ENCODE measurements at regions not wholly inside any gene's neighbourhood (a gene's known extent, or its start where the extent isn't known, plus 50 kb on each side); places are given as distances from the start of the nearest gene placed in this dataset.

GRCh38 chr6:103236923-103237322 is 1622.8 kb downstream of the HACE1 start:
- no peak for DNase-seq

GRCh38 chr6:103231181-103231580 is 1628.5 kb downstream of the HACE1 start:
- DNase-seq = no peak

GRCh38 chr6:103215847-103216246 is 1643.9 kb downstream of the HACE1 start:
- DNase-seq = no peak

DNA sequence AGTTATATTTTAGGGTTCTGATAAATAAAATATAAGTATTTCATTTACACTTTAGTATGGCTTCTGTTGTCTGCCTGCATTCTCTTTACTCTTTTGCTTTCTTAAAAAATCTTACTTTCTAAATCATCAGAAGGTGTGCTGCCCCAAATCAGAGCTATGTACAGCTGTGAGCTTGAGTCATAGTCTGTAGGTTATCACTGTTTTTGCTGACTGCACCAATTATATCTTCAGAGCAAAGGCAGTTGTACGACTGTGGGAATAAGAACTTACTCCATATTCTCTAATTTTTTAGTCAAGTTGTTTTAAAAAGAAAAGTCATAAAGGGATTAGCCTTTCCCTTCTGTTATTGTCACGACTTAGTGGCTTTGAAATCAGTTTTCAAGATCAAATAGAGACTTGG is 1649.0 kb downstream of the HACE1 start:
- no peak for DNase-seq

DNA sequence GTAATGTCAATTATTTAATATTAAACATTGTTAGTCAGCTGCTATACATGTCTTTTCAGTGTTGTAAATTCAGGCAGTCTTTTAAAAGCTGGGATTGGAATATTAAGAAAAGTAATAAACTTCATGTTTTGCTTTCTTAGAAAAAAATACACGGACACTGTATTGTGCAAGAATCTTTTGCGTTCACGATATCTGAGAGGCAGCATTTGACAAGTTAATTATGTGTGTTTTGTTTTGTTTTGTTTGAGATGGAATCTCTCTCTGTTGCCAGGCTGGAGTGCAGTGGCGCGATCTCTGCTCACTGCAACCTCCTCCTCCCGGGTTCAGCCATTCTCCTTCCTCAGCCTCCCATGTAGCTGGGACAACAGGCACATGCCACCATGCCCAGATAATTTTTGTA is 1661.3 kb downstream of the HACE1 start:
- DNase-seq = no peak

DNA sequence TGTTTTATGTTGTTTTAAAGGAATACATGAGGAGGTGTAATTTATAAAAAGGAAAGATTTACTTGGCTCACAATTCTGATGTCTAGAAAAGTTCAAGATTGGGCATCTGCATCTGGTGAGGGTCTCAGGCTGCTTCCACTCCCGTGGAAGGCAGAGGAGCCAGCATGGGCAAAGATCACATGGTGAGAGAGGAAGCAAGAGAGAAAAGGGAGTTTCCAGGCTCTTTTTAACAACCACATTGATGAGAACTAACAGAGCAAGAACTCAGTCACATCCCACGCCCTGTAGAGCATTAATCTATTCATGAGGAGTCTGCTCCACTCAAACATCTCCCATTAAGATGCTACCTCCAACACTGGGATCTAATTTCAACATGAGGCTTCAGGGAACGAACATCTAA is 1666.3 kb downstream of the HACE1 start:
- no peak for DNase-seq

DNA sequence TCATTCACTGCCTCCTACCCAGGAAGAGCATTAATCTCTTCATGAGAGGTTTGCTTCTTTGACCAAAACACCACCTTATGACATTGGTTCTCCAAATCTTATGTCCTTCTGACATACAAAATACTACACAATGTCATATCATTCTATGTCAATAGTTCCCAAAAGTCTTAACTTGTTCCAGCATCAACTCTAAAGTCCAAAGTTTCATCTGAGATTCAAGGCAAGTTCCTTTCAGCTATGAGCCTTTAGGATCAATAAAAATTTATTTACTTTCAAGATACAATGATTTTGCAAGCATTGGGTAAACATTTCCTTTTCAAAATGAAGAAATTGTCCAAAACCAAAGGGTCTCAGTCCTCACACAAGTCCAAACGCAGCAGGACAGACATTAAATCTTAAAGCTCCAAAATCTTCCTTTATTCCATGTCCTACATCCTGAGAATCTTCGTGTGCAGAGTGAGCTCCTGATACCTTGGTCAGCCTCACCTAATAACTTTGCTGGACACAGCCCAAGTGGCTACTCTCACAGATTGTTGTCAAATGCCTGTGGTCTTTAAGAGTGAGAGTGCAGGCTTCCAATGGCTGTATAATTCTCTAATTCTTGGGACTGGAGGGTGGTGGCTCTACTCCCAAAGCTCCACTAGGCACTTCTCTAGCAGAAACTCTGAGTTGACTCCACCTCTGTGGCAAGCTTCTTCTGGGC is 1668.2 kb downstream of the HACE1 start:
- DNase-seq = no peak

- no peak for DNase-seq
Measured at GRCh38 chr6:103184776-103185175, 1674.9 kb downstream of the HACE1 start.

- no peak for DNase-seq
Measured at GRCh38 chr6:103183831-103184411, 1675.8 kb downstream of the HACE1 start.

- no peak for DNase-seq
Measured at GRCh38 chr6:103178193-103178592, 1681.5 kb downstream of the HACE1 start.

DNA sequence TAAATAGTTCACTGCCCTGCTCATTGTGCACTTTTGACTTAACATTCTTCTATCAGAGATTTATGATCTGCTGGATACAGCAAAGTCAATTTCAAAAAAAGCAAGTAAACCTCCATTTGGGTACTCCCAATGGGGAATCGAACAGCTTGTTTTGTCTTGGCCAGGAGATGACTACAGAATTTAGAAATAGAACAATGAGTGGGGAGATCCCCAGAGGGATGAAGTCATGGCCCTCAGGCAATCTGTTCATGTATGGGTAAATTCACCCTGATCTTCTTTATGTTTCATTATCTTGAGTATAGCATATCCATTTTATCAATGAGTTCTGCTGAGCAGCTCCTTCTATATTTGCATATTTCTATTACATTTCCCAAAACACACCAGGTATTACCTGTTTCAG is 1681.9 kb downstream of the HACE1 start:
- no peak for DNase-seq

DNA sequence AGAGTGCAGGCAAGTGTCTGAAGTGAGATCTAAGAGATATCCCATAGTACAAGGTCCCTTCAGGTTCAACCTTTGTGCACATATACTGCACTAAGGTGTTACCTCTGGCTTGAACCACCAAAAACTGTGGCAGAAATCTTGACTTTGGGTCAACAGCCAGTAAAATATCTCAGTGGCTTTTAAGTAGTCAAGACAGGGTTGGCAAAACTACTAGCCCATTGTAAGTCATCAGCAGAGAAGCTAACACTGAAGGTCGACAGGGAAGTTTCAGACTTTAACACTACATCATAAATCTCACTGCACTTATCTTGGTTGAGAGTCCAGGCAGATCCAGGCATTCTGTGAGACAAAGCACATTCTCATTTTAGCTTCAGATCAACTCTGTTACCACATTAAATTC is 1684.7 kb downstream of the HACE1 start:
- no peak for DNase-seq

DNA sequence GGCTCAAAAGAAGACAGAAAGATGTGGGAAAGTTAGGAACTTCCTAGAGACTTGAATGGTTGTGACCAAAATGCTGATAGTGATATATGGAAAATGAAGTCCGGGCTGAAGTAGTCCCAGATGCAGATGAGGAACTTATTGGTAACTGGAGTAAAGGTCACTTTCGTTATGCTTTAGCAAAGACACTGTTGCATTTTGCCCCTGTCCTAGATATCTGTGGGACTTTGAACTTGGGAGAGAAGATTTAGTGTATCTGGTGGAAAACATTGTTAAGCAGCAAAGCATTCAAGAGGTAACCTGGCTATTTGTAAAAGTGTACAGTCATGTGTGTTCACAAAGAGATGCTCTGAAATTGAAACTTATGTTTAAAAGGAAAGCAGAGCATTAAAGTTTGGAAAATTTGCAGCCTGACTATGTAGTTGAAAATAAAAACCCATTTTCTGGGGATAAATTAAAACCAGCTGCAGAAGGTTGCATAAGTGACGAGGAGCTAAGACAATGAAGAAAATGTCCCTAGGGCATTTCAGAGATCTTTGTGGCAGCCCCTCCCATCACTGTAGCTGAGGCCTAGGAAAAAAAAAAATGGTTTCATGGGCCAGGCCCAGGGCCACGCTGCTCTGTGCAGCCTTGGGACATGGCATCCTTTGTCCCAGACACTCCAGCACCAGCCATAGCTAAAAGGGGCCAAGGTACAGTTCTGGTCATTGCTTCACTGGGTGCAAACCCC is 1692.2 kb downstream of the HACE1 start:
- DNase-seq = no peak

DNA sequence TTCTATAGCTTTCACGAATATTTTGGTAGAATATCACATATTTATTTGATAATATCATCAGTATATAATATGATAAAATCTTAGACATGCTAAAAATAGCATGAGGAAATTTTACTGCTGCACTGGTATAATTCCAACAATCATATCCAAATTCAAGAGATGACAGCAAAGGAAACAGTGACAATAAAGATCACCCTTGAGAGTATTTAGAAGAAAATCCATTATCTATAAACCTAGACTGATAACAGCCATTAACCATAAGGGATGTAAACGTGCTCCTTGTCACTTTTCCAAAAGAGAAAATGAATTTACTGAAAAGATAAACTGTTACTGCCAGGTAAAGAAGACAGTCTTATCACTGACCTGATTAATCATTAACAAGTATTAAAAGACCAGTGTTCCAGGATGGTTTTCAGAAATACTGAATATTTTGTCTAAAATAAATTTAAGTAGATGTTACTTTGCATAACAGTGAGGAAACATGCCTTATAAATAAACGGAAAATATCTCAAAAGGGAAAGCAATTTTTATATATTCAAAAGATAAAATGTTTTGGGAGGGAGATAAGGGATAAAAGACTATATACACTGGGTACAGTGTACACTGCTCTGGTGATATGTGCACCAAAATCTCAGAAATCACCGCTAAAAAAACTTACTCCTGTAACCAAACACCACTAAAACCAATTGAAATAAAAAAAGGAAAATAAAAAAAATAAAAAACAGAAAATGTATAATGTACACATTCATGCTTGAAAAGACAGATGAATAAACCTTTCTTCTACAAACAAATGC is 1704.7 kb downstream of the HACE1 start:
- no peak for DNase-seq

GRCh38 chr6:103153016-103153415 is 1706.7 kb downstream of the HACE1 start:
- DNase-seq = no peak

DNA sequence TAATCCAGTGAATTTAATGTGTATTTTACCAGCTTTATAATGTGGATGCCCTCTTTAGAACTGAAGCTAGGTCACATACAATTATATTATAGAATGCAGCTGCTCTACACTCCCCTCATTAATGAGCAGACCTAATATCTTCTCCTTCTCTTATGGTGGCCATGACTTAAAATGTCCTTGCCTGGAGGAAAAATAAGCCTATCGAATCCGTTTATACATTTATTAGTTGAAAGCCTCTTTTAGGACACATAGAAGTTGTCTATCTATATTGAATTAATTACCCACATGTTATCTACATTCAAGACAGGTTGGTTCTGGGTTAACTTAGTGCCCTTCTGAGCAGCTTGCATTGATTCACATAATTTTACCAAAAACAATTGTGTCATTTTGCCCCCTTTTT is 1716.8 kb downstream of the HACE1 start:
- no peak for DNase-seq

DNA sequence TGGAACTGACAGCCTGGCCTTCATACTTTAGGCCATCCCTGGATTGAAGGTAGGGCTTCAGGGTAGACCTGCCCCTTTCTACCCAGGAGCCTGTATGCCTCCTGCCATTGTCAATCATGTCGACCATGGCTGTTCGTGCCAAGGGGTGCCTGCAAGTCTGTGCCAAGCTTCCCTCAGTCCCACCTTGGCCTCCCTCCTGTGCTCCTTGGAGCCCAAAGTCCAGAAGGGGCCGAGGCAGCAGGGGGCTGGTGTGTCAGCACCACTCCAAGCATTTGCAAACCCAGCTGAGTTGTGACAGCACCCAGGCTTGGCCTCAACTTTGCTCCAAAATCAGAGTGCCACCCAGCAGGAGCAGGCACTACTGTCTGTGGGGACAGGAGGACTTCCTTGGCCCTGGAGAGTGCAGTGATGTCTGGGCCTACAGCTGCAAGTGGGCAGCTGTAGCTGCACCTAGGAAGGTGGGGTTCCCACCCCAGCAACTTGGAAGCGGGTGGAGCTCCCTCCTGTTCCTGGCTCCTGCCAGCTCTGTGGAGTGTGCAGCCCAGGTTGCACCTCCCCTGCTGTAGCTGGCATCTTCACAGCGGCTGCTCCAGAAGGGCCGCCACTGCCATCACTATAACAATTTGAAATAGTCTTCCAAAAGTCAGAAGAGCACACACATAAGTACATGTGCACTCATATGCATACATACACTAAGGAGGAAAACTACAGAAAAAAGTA is 1719.3 kb downstream of the HACE1 start:
- no peak for DNase-seq

- DNase-seq = no peak
Measured at GRCh38 chr6:103139377-103139776, 1720.3 kb downstream of the HACE1 start.

DNA sequence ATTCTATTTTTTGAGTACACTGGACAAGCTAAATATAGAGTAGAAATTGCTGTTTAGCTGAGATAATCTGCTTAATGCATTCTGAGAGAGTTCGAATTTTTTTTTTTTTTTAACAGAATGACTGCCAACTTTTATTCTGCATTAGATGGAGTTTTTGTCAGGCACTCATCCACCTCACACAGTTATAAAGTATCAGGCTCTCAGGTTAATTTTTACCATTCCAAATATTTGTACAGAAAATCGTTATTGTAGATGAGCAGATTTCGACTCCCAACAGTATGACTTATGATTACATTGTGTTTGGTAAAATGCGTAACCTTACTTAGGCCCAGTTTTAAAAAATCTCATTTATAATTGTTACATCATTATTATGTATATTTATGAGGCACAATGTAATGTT is 1731.0 kb downstream of the GRIK2 start:
- no peak for DNase-seq

DNA sequence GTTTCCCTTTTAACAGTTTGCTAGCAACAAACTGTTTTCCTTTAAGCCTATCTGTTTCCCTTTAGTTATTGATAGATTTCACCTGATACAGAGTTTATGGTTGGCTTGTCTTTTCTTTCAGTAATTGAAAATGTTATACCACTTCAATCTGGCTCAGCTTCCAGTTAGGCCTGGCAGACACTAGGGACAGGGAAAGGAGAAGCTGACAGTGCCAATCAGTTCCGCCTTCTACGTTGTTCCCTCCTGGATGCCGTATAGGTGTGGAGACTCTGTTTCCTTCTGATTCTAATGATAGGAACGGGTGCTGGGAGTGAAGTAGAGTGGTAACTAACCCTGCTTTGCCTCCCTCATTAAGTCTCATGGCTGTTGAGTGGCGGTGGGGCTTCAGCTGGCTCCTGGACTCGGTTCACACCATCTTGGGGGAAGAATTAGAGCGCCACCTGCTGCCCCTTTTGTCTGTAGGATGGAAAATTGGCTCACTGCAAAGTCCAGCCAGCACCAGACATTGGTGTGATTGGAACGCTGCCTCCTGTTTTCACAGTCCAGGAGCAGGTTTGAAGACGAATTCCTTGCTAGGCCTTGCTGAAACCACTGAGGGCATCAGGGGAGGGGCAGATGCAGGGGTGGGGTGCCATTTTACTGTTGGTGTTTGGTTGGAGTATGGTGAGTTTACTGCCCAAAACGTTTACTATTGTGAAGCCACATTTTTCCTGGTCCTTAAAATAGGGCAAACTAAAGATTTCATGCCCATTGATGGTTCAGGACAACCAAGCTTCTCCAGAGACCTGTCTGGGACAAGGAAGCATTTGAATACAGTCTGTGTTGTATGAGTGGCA is 1729.5 kb downstream of the GRIK2 start:
- DNase-seq = no peak

DNA sequence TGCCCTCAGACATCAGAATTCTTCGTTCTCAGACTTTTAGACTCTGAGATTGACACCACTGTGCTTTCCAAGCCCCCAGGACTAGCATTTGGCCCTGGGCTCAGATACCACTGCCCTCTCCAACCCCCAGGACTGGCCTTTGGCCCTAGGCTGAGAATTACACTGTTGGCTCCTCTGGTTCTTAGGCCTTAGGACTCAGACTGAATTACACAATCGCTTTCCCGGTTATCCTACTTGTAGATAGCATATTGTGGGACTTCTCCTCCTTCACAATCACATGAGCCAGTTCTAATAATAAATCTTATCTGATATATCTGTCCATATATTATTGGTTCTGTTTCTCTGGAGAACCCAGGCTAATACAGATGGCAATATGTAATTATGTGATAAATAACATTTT is 1725.5 kb downstream of the GRIK2 start:
- DNase-seq = no peak

GRCh38 chr6:103114582-103114981 is 1721.1 kb downstream of the GRIK2 start:
- DNase-seq = no peak
